Testis (tissue), 2 donors: ENCODE measurements at regions not wholly inside any gene's neighbourhood (a gene's known extent, or its start where the extent isn't known, plus 50 kb on each side); places are given as distances from the start of the nearest gene placed in this dataset.

Source experiments
- POLR2A ChIP-seq: fragments of 450-650 bp; IDR thresholded peaks from one replicate; pipeline ENCODE4 v1.6.1; 2017; ENCODE audit warnings: antibody characterized with exemption, mild to moderate bottlenecking, moderate library complexity
- TF ChIP-seq, protein P1 (sequence below), 3 experiments: fragments of 450-650 bp in 2 of 3; fragments of 200-600 bp in 1 of 3; sonication (generic) in 1 of 3; IDR thresholded peaks; one replicate each; pipeline ENCODE4 v1.5.1; 2016 to 2019; ENCODE audit warnings: antibody characterized with exemption in 3 of 3, mild to moderate bottlenecking in 2 of 3, moderate library complexity in 1 of 3

DNA sequence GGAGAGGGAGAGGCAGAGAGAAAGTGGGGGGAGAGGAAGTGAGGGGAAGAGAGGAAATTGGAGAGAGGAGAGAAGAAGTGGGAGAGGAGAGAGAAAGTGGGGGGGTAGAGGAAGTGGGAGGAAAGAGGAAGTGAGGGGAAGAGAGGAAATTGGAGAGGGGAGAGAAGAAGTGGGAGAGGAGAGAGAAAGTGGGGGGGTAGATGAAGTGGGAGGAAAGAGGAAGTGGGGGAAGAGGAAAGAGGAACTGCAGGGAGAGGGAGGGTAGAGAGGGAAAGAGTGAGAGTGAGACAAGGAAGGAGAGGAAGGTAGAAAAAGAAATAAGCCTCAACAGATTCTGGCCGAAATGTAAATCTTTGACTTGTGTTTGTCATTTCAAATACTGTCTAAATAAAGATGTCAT is 146.6 kb downstream of the KLF12 start:
- TF ChIP-seq, protein P1, sequence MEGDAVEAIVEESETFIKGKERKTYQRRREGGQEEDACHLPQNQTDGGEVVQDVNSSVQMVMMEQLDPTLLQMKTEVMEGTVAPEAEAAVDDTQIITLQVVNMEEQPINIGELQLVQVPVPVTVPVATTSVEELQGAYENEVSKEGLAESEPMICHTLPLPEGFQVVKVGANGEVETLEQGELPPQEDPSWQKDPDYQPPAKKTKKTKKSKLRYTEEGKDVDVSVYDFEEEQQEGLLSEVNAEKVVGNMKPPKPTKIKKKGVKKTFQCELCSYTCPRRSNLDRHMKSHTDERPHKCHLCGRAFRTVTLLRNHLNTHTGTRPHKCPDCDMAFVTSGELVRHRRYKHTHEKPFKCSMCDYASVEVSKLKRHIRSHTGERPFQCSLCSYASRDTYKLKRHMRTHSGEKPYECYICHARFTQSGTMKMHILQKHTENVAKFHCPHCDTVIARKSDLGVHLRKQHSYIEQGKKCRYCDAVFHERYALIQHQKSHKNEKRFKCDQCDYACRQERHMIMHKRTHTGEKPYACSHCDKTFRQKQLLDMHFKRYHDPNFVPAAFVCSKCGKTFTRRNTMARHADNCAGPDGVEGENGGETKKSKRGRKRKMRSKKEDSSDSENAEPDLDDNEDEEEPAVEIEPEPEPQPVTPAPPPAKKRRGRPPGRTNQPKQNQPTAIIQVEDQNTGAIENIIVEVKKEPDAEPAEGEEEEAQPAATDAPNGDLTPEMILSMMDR (IDR thresholded peaks at IDR 0.05): no peak
- TF ChIP-seq POLR2A: no peak
